ENCODE measurements at regions not wholly inside any gene's neighbourhood (a gene's known extent, or its start where the extent isn't known, plus 50 kb on each side); places are given as distances from the start of the nearest gene placed in this dataset.

DNA sequence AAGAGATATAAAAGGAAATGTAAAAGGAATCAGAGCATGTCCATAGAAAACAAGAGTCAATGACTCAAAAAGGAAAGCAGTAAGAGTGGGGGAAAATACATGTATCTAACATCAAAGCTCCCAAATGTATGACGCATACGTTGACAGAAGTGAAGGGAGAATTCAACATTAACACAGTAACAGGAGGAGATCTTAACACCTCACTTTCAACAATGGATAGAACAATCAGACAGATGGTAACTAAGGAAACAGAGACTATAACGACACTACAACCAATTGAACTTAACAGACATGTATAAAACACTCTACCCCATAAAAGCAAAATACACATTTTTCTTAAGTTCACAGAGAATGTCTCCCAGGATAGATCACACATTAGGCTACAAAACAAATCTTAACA is 774.8 kb upstream of the ARGLU1 start:
- TF ChIP-seq, protein P1, sequence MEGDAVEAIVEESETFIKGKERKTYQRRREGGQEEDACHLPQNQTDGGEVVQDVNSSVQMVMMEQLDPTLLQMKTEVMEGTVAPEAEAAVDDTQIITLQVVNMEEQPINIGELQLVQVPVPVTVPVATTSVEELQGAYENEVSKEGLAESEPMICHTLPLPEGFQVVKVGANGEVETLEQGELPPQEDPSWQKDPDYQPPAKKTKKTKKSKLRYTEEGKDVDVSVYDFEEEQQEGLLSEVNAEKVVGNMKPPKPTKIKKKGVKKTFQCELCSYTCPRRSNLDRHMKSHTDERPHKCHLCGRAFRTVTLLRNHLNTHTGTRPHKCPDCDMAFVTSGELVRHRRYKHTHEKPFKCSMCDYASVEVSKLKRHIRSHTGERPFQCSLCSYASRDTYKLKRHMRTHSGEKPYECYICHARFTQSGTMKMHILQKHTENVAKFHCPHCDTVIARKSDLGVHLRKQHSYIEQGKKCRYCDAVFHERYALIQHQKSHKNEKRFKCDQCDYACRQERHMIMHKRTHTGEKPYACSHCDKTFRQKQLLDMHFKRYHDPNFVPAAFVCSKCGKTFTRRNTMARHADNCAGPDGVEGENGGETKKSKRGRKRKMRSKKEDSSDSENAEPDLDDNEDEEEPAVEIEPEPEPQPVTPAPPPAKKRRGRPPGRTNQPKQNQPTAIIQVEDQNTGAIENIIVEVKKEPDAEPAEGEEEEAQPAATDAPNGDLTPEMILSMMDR (conservative IDR thresholded peaks at IDR 0.05): no peak
- no peak overlapping the region for H3K27ac ChIP-seq

DNA sequence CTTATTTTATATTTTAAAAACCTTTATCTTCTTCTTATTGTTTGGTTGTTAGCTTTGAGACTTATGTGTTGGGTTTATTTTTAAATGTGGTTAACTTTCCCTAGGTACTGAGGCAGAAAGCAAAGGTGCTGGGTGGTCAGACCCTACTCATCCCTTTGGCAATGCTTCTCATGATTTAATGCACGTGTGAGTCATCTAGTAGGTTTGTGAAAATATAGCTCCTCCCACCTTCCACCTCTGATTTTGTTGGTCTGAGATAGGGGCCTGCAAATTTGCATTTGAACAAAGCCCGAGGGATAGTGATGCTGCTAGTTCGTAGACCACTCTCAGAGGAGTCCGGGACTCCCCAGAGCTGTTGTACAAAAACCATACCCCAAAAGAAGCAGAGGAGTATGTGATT is 771.3 kb upstream of the ARGLU1 start:
- H3K27ac ChIP-seq: no peak overlapping the region
- TF ChIP-seq, protein P1 (conservative IDR thresholded peaks at IDR 0.05): no peak

DNA sequence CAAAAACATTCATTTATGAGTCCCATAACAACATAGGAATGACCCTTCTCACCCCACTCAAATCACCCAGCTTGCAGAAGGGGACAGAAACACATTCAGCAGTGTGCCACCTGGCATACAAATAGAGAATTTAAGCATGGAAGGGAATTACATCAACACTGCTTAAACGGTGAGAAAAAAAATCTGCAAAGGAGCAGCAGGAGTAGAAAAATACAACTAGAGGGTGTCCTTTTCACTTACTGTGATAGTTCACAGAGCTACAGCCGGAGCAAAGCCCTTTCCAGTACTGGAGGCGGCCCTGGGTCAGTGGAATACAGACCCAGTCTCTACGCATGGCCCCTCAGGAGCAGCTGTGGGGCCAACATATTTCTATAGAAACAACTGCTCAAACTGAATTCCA is 764.3 kb upstream of the ARGLU1 start:
- TF ChIP-seq, protein P1 (conservative IDR thresholded peaks at IDR 0.05): no peak
- H3K27ac ChIP-seq: no peak overlapping the region

DNA sequence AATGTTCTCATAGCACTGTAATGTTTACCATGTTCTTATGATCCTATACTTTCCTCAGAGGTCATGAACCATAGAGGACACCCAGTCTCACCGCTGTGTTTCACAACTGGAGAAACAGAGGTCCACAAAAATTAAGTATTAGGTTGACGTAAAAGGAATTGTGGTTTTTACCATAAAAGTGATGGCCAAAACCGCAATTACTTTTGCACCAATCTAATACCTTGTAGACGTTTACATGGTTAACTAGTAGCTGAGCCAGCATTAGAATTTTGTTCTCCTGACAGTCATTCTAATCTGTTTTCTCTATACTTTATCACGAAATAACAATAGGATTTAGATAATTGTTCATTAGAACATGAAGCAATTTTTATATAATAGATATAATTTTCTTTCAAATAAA is 763.4 kb upstream of the ARGLU1 start:
- H3K27ac ChIP-seq: no peak overlapping the region
- TF ChIP-seq, protein P1 (conservative IDR thresholded peaks at IDR 0.05): no peak

DNA sequence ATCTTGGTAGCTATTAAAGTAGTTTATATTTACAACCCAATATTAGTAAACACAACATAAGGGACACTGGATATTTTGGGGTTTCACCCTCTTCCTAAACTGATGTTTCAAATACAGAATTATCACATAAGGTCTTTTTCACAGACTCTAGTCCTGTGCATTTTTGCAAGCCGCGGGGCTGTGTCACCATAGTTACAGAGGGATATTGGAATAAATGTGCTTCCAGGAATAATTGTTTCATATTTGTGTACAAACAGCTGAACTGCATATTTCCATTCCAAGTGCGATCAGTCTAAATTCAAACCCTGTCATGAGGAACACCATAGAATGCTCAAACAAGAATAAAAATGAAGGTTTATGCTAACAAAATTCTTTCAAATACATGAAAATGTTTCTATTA is 762.5 kb upstream of the ARGLU1 start:
- H3K27ac ChIP-seq: no peak overlapping the region
- TF ChIP-seq, protein P1 (conservative IDR thresholded peaks at IDR 0.05): no peak

DNA sequence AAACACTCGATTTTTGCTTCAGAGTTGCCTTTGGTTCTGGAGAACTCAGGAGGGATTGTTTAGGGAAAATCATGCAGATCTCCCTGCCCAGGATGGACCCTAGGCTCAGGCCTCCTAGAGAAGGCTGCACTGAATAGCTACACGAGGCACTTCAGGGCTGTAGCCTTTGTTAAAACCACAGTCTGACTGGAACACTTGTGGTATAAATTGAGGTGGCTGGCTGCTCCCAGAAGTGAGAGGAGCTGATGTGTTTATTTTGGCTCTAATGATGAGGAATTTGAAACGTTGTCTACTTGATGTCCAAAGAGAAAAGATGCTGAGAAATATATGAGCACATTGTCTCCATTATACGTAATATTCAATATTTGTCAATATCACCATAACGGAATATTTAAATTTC is 762.1 kb upstream of the ARGLU1 start:
- H3K27ac ChIP-seq: no peak overlapping the region
- TF ChIP-seq, protein P1 (conservative IDR thresholded peaks at IDR 0.05): no peak

DNA sequence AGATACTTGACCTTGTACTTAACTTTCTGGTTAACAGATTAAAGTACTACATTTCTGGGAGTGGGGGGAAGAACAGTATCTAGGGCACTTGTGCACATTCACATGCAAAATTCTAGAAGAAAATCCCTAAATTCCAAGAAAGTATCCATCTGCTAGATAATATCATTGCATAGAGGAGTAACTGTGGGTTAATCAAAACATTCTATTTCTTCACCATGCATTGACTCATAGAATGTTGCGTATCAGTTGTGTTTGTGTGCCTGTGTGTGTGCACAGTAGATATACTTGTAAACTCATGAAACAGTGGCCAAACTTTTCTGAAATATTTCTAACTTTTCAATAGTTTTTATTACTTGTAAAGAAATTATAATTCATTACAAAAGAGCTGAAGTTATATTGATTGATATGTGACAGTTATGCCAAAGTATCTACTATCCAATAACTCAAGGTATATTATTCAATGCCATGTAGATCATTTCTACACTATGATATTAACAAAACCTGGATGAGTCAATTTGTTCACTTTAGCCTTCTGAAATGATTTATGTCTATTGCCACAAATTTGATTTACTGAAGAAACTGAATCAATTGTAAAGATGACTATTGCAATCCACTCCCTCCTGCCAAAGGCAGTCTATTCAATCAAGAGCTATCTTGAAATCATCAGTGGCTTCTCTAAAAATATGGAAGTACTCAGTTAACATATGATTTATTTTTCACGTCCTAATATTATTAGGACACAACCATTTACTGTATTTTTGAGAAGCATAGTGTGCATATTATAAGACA is 756.7 kb upstream of the ARGLU1 start:
- no peak overlapping the region for H3K27ac ChIP-seq
- TF ChIP-seq, protein P1 (conservative IDR thresholded peaks at IDR 0.05): no peak

Data from VCaP (cell line).